ENCODE measurements at regions not wholly inside any gene's neighbourhood (a gene's known extent, or its start where the extent isn't known, plus 50 kb on each side); places are given as distances from the start of the nearest gene placed in this dataset.

- TF ChIP-seq, protein P1, sequence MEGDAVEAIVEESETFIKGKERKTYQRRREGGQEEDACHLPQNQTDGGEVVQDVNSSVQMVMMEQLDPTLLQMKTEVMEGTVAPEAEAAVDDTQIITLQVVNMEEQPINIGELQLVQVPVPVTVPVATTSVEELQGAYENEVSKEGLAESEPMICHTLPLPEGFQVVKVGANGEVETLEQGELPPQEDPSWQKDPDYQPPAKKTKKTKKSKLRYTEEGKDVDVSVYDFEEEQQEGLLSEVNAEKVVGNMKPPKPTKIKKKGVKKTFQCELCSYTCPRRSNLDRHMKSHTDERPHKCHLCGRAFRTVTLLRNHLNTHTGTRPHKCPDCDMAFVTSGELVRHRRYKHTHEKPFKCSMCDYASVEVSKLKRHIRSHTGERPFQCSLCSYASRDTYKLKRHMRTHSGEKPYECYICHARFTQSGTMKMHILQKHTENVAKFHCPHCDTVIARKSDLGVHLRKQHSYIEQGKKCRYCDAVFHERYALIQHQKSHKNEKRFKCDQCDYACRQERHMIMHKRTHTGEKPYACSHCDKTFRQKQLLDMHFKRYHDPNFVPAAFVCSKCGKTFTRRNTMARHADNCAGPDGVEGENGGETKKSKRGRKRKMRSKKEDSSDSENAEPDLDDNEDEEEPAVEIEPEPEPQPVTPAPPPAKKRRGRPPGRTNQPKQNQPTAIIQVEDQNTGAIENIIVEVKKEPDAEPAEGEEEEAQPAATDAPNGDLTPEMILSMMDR (IDR thresholded peaks at IDR 0.05), result no peak
- TF ChIP-seq ZNF317 (CRISPR knock-in tag; IDR thresholded peaks at IDR 0.05; ENCODE audit: borderline replicate concordance, low read depth) (no peak), HMGA2 (CRISPR knock-in tag; IDR thresholded peaks at IDR 0.05) (no peak), FOXP1 (CRISPR knock-in tag; IDR thresholded peaks at IDR 0.05; ENCODE audit: borderline replicate concordance) (no peak), ZBTB21 (CRISPR knock-in tag; IDR thresholded peaks at IDR 0.05; ENCODE audit: borderline replicate concordance) (no peak), ZNF121 (CRISPR knock-in tag; IDR thresholded peaks at IDR 0.05) (no peak), ZNF423 (CRISPR knock-in tag; IDR thresholded peaks at IDR 0.05) (no peak), NR1H2 (CRISPR knock-in tag; IDR thresholded peaks at IDR 0.05) (no peak)
Observed at GRCh38 chr2:56133441-56133840, 50.3 kb upstream of the CCDC85A start.
